Breast epithelium (tissue), 4 donors: ENCODE measurements at regions not wholly inside any gene's neighbourhood (a gene's known extent, or its start where the extent isn't known, plus 50 kb on each side); places are given as distances from the start of the nearest gene placed in this dataset.

ENCODE experiments used
- DNase-seq, 2 donors: peaks; one replicate each; pipeline ENCODE4 v3.0.0-alpha.2; 2019; ENCODE audit warnings: low spot score in 2 of 2
- H3K27ac ChIP-seq, 2 donors: fragments of 200-600 bp; sonication (generic) in 1 of 2; one replicate each; pipeline ENCODE4 v1.5.1; 2016 to 2019; ENCODE audit warnings: mild to moderate bottlenecking in 1 of 2
- H3K27me3 ChIP-seq, 2 donors: fragments of 200-600 bp; sonication (generic) in 1 of 2; one replicate each; pipeline versions ENCODE4 v1.5.1 to v1.6.0; 2017 to 2019; ENCODE audit warnings: control low read depth in 1 of 2, mild to moderate bottlenecking in 1 of 2
- H3K36me3 ChIP-seq: fragments of 200-600 bp; one replicate; pipeline ENCODE4 v1.5.1; 2019
- H3K4me1 ChIP-seq, 2 donors: fragments of 200-600 bp; sonication (generic); one replicate each; pipeline ENCODE4 v1.5.1; 2016 to 2019; ENCODE audit warnings: control low read depth in 1 of 2
- H3K4me3 ChIP-seq, 3 donors: fragments of 200-600 bp; sonication (generic); 1 replicate in 2 of 3; 2 replicates in 1 of 3; pipeline ENCODE4 v1.5.1; 2016 to 2019; ENCODE audit warnings: mild to moderate bottlenecking in 3 of 3, moderate library complexity in 2 of 3
- H3K9me3 ChIP-seq, 2 donors: fragments of 200-600 bp; sonication (generic) in 1 of 2; one replicate each; pipeline ENCODE4 v1.5.1; 2016 to 2019; ENCODE audit warnings: control low read depth in 1 of 2
- CTCF ChIP-seq, 3 donors: fragments of 450-650 bp; IDR thresholded peaks; one replicate each; pipeline ENCODE4 v1.5.1; 2016 to 2017; ENCODE audit warnings: antibody characterized with exemption in 3 of 3, mild to moderate bottlenecking in 3 of 3, moderate library complexity in 3 of 3
- POLR2A ChIP-seq: fragments of 450-650 bp; IDR thresholded peaks from one replicate; pipeline ENCODE4 v1.6.1; 2016; ENCODE audit warnings: antibody characterized with exemption, mild to moderate bottlenecking, moderate library complexity
- POLR2AphosphoS5 ChIP-seq, 3 donors: sonication (generic); formaldehyde crosslinking; IDR thresholded peaks; one replicate each; pipeline ENCODE4 v1.6.1; 2017; ENCODE audit warnings: antibody characterized with exemption in 3 of 3
- intact Hi-C: fragments of 100-400 bp; cut with DNase I; formaldehyde crosslinking; loops from one replicate; pipeline ENCODE4 v1.15.1; 2023; ENCODE audit warnings: low total_unique reads

- H3K36me3 ChIP-seq: no peaks in the 10 kb centered on the region
- intact Hi-C loops: no loop called here
- DNase-seq: no peak
Observed at GRCh38 chr11:127242676-127243075, 242.1 kb upstream of the KIRREL3 start.

GRCh38 chr11:127238321-127238720 is 237.8 kb upstream of the KIRREL3 start:
- Histone ChIP-seq H3K27ac (no peak overlapping the region), H3K36me3 (no peaks in the 10 kb centered on the region), H3K4me1 (no peaks in the 10 kb centered on the region), H3K4me3 (no peak overlapping the region), H3K27me3 (no peaks in the 10 kb centered on the region), H3K9me3 (no peaks in the 10 kb centered on the region)
- no peak for DNase-seq
- intact Hi-C loops: no loop called here
- TF ChIP-seq POLR2AphosphoS5 (IDR thresholded peaks at IDR 0.05) (no peak), POLR2A (no peak), CTCF (IDR thresholded peaks at IDR 0.05) (no peak)

More at GRCh38 chr11:127242676-127243075, 242.1 kb upstream of the KIRREL3 start:
- no peaks in the 10 kb centered on the region for H3K4me1 ChIP-seq
- H3K9me3 ChIP-seq: no peaks in the 10 kb centered on the region
- peaks cover 0 to 10% of the 10 kb centered on the region in 2 donors for H3K27me3 ChIP-seq
- H3K27ac ChIP-seq: no peak overlapping the region
- no peak for TF ChIP-seq CTCF (IDR thresholded peaks at IDR 0.05)
- TF ChIP-seq POLR2AphosphoS5 (IDR thresholded peaks at IDR 0.05): no peak
- TF ChIP-seq POLR2A: no peak
- no peak overlapping the region for H3K4me3 ChIP-seq

GRCh38 chr11:127236776-127237175 is 236.2 kb upstream of the KIRREL3 start:
- Histone ChIP-seq H3K4me1 (no peaks in the 10 kb centered on the region), H3K4me3 (no peak overlapping the region), H3K27me3 (no peaks in the 10 kb centered on the region), H3K27ac (no peak overlapping the region), H3K9me3 (no peaks in the 10 kb centered on the region), H3K36me3 (no peaks in the 10 kb centered on the region)
- intact Hi-C loops: no loop called here
- no peak for DNase-seq
- no peak for TF ChIP-seq POLR2AphosphoS5 (IDR thresholded peaks at IDR 0.05)
- TF ChIP-seq POLR2A: no peak
- TF ChIP-seq CTCF (IDR thresholded peaks at IDR 0.05): no peak

GRCh38 chr11:127233998-127234397 is 233.4 kb upstream of the KIRREL3 start:
- Histone ChIP-seq H3K27ac (no peak overlapping the region), H3K9me3 (no peaks in the 10 kb centered on the region), H3K36me3 (no peaks in the 10 kb centered on the region), H3K4me3 (no peak overlapping the region), H3K27me3 (no peaks in the 10 kb centered on the region), H3K4me1 (no peaks in the 10 kb centered on the region)
- no peak for DNase-seq
- intact Hi-C loops: no loop called here
- TF ChIP-seq POLR2A (no peak), POLR2AphosphoS5 (IDR thresholded peaks at IDR 0.05) (no peak), CTCF (IDR thresholded peaks at IDR 0.05) (no peak)

- no peak overlapping the region for H3K27ac ChIP-seq
Observed at GRCh38 chr11:127230392-127230791, 229.8 kb upstream of the KIRREL3 start.

More at GRCh38 chr11:127230392-127230791, 229.8 kb upstream of the KIRREL3 start:
- DNase-seq: no peak
- H3K4me3 ChIP-seq: no peak overlapping the region
- H3K9me3 ChIP-seq: no peaks in the 10 kb centered on the region
- H3K36me3 ChIP-seq: no peaks in the 10 kb centered on the region
- H3K4me1 ChIP-seq: no peaks in the 10 kb centered on the region
- no peaks in the 10 kb centered on the region for H3K27me3 ChIP-seq
- TF ChIP-seq CTCF (IDR thresholded peaks at IDR 0.05) (no peak), POLR2A (no peak), POLR2AphosphoS5 (IDR thresholded peaks at IDR 0.05) (no peak)
- intact Hi-C loops: no loop called here
